Neural crest cell (in vitro differentiated cells): ENCODE measurements at regions not wholly inside any gene's neighbourhood (a gene's known extent, or its start where the extent isn't known, plus 50 kb on each side); places are given as distances from the start of the nearest gene placed in this dataset.

Experiments
- DNase-seq: peaks from one replicate; pipeline ENCODE4 v3.0.0; 2021; ENCODE audit warnings: low read depth, mixed read lengths, low spot score
- H3K27ac Mint-ChIP-seq: one replicate; pipeline ENCODE4 v1.8.0; 2021; ENCODE audit warnings: mild to moderate bottlenecking, mixed read lengths; ENCODE audit not compliant: unreplicated experiment
- H3K27me3 Mint-ChIP-seq: 2 replicates; pipeline ENCODE4 v1.8.0; 2021; ENCODE audit warnings: low read depth, mild to moderate bottlenecking, mixed read lengths
- H3K36me3 Mint-ChIP-seq: 2 replicates; pipeline ENCODE4 v1.8.0; 2021; ENCODE audit warnings: low read depth, mild to moderate bottlenecking, mixed read lengths
- H3K4me1 Mint-ChIP-seq: 2 replicates; pipeline ENCODE4 v1.8.0; 2021; ENCODE audit warnings: mixed read lengths
- H3K4me3 Mint-ChIP-seq: one replicate; pipeline ENCODE4 v1.8.0; 2021; ENCODE audit warnings: mild to moderate bottlenecking, mixed read lengths
- H3K9me3 Mint-ChIP-seq: 2 replicates; pipeline ENCODE4 v1.8.0; 2021; ENCODE audit warnings: mixed read lengths
- CTCF ChIP-seq: fragments of 200-600 bp; sonication (generic); conservative IDR thresholded peaks from 2 replicates; pipeline ENCODE4 v1.5.0; 2021; ENCODE audit warnings: antibody characterized with exemption, mild to moderate bottlenecking

DNA sequence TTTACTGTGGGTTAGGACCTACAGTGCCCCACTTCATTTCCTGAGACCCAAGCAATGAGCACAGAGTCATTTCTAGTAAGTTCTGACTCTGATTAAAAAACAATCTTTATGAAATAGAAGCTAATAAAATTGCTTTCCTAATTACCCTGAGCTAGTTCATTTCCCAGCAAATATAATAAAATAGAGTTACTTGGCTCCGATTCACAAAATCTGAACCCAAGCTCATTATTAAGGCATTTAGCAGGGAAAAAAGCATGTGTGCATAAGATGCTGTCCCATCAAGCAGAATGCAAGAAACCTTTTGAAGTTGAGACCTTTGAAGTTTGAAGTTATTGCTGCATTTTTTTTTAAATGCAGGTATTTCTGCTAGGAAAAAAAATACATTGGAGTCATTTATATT, 629.1 kb downstream of the BCL11A start:
- no peak overlapping the region for H3K27ac Mint-ChIP-seq
- H3K4me3 Mint-ChIP-seq = no peak overlapping the region
- no peak for TF ChIP-seq CTCF
- H3K27me3 Mint-ChIP-seq = no peaks in the 10 kb centered on the region
- DNase-seq = no peak
- H3K9me3 Mint-ChIP-seq = peaks cover 3% of the 10 kb centered on the region
- peaks cover 10% of the 10 kb centered on the region for H3K4me1 Mint-ChIP-seq
- peaks cover 3% of the 10 kb centered on the region for H3K36me3 Mint-ChIP-seq

DNA sequence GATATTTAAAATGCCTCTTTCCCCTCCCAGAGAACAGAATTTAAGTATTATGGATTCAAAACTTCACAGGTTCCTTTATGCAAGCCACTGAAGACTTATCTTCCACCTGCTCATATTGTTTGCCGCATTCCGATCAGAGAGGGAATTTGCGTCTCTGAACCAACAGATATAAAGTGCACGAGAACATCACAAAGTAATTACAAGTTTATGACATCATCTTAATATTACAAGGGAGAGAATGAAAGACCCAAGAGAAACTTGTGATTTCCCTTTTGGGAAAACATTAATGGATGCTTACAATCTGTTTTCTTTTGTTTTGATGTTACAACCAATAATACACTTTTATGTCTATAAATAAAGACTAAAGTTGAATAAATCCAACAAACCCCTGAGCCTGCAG, 631.0 kb downstream of the BCL11A start:
- no peaks in the 10 kb centered on the region for H3K36me3 Mint-ChIP-seq
- H3K27ac Mint-ChIP-seq = no peak overlapping the region
- H3K4me3 Mint-ChIP-seq = no peak overlapping the region
- DNase-seq = no peak
- TF ChIP-seq CTCF = no peak
- no peaks in the 10 kb centered on the region for H3K9me3 Mint-ChIP-seq
- no peaks in the 10 kb centered on the region for H3K27me3 Mint-ChIP-seq
- H3K4me1 Mint-ChIP-seq = peaks cover 10% of the 10 kb centered on the region

DNA sequence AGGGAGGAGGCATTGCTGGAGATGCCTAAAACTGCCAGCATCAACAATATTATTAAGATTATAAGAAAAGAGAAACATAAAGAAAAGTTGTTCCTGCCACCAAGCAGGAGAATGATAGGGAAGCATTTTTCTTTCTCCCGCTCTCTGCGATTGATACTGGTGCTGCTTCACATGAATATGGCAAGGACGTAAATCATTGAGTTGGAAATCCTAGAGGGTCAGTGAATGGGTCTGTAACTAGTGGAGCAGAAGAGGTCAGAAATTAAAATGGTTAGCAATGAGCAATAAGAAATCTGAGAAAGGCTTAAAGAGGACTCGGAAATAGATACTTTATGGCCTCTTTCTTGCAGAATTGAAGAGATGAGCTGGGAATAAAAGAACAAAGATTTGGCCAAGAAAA, 631.7 kb downstream of the BCL11A start:
- no peaks in the 10 kb centered on the region for H3K27me3 Mint-ChIP-seq
- no peak overlapping the region for H3K4me3 Mint-ChIP-seq
- H3K4me1 Mint-ChIP-seq = peaks cover 10% of the 10 kb centered on the region
- TF ChIP-seq CTCF = no peak
- H3K27ac Mint-ChIP-seq = no peak overlapping the region
- no peaks in the 10 kb centered on the region for H3K9me3 Mint-ChIP-seq
- H3K36me3 Mint-ChIP-seq = no peaks in the 10 kb centered on the region
- no peak for DNase-seq

DNA sequence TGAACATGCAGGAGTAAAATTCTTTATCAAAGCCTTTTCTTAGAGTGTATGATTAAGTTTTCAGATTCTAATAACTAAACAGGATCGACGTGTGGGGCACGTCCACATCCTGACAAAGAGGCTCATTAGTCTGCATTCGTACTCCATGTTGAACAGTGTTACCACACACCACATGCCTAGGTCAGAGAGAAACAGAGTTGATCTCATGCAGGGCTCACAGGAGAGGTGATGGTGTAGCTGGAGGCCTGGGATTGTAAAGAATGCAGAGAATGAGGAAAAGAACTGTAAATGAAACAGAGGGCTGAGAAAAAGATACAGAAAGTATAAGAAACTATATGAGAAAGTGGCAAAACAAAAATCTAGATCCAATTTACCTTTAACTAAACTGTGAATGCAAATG, 632.5 kb downstream of the BCL11A start:
- Mint-ChIP-seq H3K4me3 (no peak overlapping the region), H3K27ac (no peak overlapping the region)

GRCh38 chr2:59920307-59920706, 633.1 kb downstream of the BCL11A start:
- no peak for DNase-seq
- Mint-ChIP-seq H3K4me3 (no peak overlapping the region), H3K4me1 (peaks cover 11% of the 10 kb centered on the region), H3K36me3 (no peaks in the 10 kb centered on the region), H3K27ac (no peak overlapping the region), H3K9me3 (no peaks in the 10 kb centered on the region), H3K27me3 (no peaks in the 10 kb centered on the region)
- TF ChIP-seq CTCF = no peak

More for the DNA sequence above, 632.5 kb downstream of the BCL11A start:
- Mint-ChIP-seq H3K9me3 (no peaks in the 10 kb centered on the region), H3K27me3 (no peaks in the 10 kb centered on the region), H3K4me1 (peaks cover 9% of the 10 kb centered on the region), H3K36me3 (no peaks in the 10 kb centered on the region)
- TF ChIP-seq CTCF = no peak
- no peak for DNase-seq

DNA sequence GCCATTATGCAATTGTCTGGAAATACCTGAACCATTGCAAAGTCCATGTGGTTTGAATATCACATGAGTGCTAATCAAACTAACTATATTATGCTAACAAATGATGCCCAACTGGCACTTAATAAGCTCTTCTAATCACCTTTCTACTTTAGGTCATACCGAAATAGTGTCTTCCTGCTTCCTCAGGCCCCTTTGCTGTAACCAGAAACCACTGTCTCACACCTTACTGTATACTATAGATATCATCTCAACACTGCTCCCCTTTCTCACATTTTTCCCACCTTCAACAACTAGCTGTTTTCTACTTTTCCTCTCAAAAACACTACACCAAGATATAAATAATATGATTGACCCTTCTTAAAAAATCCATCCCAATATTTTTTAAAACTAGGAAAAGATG, 633.9 kb downstream of the BCL11A start:
- H3K4me1 Mint-ChIP-seq = peaks cover 8% of the 10 kb centered on the region
- H3K4me3 Mint-ChIP-seq = no peak overlapping the region
- no peak for TF ChIP-seq CTCF
- H3K27me3 Mint-ChIP-seq = no peaks in the 10 kb centered on the region
- no peaks in the 10 kb centered on the region for H3K9me3 Mint-ChIP-seq
- H3K27ac Mint-ChIP-seq = no peak overlapping the region
- no peaks in the 10 kb centered on the region for H3K36me3 Mint-ChIP-seq
- DNase-seq = no peak
